Suprapubic skin (tissue), 4 donors: ENCODE measurements at regions not wholly inside any gene's neighbourhood (a gene's known extent, or its start where the extent isn't known, plus 50 kb on each side); places are given as distances from the start of the nearest gene placed in this dataset.

Experiments
- DNase-seq, 2 donors: peaks; one replicate each; pipeline ENCODE4 v3.0.0-alpha.2; 2019; ENCODE audit warnings: low spot score in 2 of 2
- H3K27ac ChIP-seq: fragments of 200-600 bp; sonication (generic); one replicate; pipeline ENCODE4 v1.5.1; 2019
- H3K27me3 ChIP-seq: fragments of 200-600 bp; sonication (generic); one replicate; pipeline ENCODE4 v1.5.1; 2019
- H3K36me3 ChIP-seq: fragments of 200-600 bp; sonication (generic); one replicate; pipeline ENCODE4 v1.5.1; 2019
- H3K4me1 ChIP-seq: fragments of 200-600 bp; sonication (generic); one replicate; pipeline ENCODE4 v1.5.1; 2019
- H3K4me3 ChIP-seq: fragments of 200-600 bp; sonication (generic); one replicate; pipeline ENCODE4 v1.5.1; 2019; ENCODE audit warnings: mild to moderate bottlenecking
- H3K9me3 ChIP-seq: fragments of 200-600 bp; sonication (generic); one replicate; pipeline ENCODE4 v1.5.1; 2019
- EP300 ChIP-seq: sonication (generic); formaldehyde crosslinking; IDR thresholded peaks from one replicate; pipeline ENCODE4 v1.6.1; 2017; ENCODE audit warnings: antibody characterized with exemption
- POLR2A ChIP-seq, 2 donors: fragments of 450-650 bp; IDR thresholded peaks; one replicate each; pipeline ENCODE4 v1.6.1; 2017; ENCODE audit warnings: antibody characterized with exemption in 2 of 2, mild to moderate bottlenecking in 2 of 2, moderate library complexity in 2 of 2
- POLR2AphosphoS5 ChIP-seq, 3 donors: sonication (generic); formaldehyde crosslinking; IDR thresholded peaks; one replicate each; pipeline ENCODE4 v1.6.1; 2017; ENCODE audit warnings: antibody characterized with exemption in 3 of 3
- WGBS: methylation state at CpG from one replicate; pipeline ENCODE4 v1.1.5; 2018; 5-methylcytosine and 5-hydroxymethylcytosine counted together
- TF ChIP-seq, protein P1 (sequence below), 2 donors: fragments of 200-600 bp in 1 of 2; fragments of 450-650 bp in 1 of 2; sonication (generic) in 1 of 2; IDR thresholded peaks; one replicate each; pipeline ENCODE4 v1.5.1; 2016 to 2019; ENCODE audit warnings: antibody characterized with exemption in 2 of 2, mild to moderate bottlenecking in 1 of 2, moderate library complexity in 1 of 2

- DNase-seq: no peak
- WGBS: 48% methylated on average over 3 of the region's 3 CpGs
- no peaks in the 10 kb centered on the region for H3K27me3 ChIP-seq
- TF ChIP-seq EP300 (no peak), POLR2A (IDR thresholded peaks at IDR 0.05) (no peak), POLR2AphosphoS5 (IDR thresholded peaks at IDR 0.05) (no peak)
- TF ChIP-seq, protein P1, sequence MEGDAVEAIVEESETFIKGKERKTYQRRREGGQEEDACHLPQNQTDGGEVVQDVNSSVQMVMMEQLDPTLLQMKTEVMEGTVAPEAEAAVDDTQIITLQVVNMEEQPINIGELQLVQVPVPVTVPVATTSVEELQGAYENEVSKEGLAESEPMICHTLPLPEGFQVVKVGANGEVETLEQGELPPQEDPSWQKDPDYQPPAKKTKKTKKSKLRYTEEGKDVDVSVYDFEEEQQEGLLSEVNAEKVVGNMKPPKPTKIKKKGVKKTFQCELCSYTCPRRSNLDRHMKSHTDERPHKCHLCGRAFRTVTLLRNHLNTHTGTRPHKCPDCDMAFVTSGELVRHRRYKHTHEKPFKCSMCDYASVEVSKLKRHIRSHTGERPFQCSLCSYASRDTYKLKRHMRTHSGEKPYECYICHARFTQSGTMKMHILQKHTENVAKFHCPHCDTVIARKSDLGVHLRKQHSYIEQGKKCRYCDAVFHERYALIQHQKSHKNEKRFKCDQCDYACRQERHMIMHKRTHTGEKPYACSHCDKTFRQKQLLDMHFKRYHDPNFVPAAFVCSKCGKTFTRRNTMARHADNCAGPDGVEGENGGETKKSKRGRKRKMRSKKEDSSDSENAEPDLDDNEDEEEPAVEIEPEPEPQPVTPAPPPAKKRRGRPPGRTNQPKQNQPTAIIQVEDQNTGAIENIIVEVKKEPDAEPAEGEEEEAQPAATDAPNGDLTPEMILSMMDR (IDR thresholded peaks at IDR 0.05): no peak
- H3K4me3 ChIP-seq: no peak overlapping the region
- no peaks in the 10 kb centered on the region for H3K9me3 ChIP-seq
- H3K27ac ChIP-seq: no peak overlapping the region
- H3K4me1 ChIP-seq: no peaks in the 10 kb centered on the region
- H3K36me3 ChIP-seq: no peaks in the 10 kb centered on the region
Measured at GRCh38 chrX:20513185-20513584, 246.5 kb upstream of the RPS6KA3 start.

DNA sequence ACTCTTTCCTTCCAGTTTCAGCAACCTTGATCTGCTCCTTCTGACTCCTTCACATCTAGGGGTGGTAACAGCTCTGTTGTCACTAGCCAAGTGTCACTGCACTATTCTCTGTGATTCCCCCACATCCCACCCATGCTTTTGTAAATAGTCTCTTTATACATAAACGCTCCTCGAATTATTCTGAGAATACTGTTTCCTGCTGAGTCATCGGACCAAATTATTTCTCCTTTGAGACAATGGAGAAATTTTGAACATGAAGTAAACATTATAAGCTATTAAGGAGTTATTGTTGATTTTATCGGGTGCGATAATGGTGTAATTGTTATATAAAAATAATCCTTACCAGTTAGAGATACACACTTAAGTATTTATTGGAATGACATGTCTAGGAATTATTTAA is 245.1 kb upstream of the RPS6KA3 start:
- TF ChIP-seq POLR2A (IDR thresholded peaks at IDR 0.05) (no peak), EP300 (no peak), POLR2AphosphoS5 (IDR thresholded peaks at IDR 0.05) (no peak)
- Histone ChIP-seq H3K4me3 (no peak overlapping the region), H3K4me1 (no peaks in the 10 kb centered on the region), H3K9me3 (no peaks in the 10 kb centered on the region), H3K36me3 (no peaks in the 10 kb centered on the region), H3K27me3 (no peaks in the 10 kb centered on the region), H3K27ac (no peak overlapping the region)
- WGBS: 82% methylated on average over 5 of the region's 5 CpGs
- DNase-seq: no peak

DNA sequence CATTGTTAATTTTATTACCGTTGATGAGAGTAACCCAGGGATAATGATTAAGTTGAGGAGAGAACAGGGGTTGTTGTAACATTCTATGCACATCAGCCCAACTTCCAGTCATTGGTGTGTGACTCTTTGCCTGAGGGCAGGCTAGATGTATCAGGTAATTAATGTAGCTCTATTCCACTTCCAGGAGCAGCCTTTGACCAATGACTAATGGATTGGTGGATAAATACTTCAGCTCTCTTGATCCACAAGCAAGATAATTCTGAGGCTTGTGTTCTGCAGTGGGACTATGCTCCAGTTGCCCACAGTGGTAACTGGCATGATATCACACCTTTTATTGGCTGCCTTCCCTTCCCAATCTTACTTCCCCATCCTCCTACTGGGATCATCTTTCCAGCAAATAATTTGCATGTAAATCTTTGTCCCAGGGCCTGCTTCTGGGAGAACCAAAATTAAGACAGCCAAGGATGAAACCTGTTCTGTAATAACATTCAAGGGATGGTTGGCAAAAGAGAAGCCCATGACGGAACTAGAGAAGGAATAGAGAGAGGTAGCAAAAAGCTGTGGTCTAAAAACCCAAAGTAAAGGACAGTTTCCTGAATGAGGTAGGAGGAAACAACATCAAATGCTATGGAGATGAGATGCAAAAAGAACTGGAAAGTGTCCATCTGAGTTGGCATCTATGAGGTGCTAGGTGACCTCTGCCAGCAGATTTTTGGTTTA is 241.4 kb upstream of the RPS6KA3 start:
- Histone ChIP-seq H3K4me1 (no peaks in the 10 kb centered on the region), H3K36me3 (no peaks in the 10 kb centered on the region), H3K9me3 (no peaks in the 10 kb centered on the region), H3K27me3 (no peaks in the 10 kb centered on the region), H3K4me3 (no peak overlapping the region), H3K27ac (no peak overlapping the region)
- no peak for DNase-seq
- 80% methylated on average over 2 of the region's 2 CpGs for WGBS
- TF ChIP-seq EP300: no peak
- TF ChIP-seq POLR2A (IDR thresholded peaks at IDR 0.05): no peak
- TF ChIP-seq, protein P1 (IDR thresholded peaks at IDR 0.05): no peak

GRCh38 chrX:20506739-20507138 is 240.0 kb upstream of the RPS6KA3 start:
- DNase-seq: no peak
- H3K9me3 ChIP-seq: no peaks in the 10 kb centered on the region
- no peak overlapping the region for H3K27ac ChIP-seq
- no peaks in the 10 kb centered on the region for H3K27me3 ChIP-seq
- no peak overlapping the region for H3K4me3 ChIP-seq
- H3K4me1 ChIP-seq: no peaks in the 10 kb centered on the region
- no peak for TF ChIP-seq EP300
- no peak for TF ChIP-seq POLR2A (IDR thresholded peaks at IDR 0.05)
- TF ChIP-seq, protein P1 (IDR thresholded peaks at IDR 0.05): no peak
- TF ChIP-seq POLR2AphosphoS5 (IDR thresholded peaks at IDR 0.05): no peak
- no peaks in the 10 kb centered on the region for H3K36me3 ChIP-seq

DNA sequence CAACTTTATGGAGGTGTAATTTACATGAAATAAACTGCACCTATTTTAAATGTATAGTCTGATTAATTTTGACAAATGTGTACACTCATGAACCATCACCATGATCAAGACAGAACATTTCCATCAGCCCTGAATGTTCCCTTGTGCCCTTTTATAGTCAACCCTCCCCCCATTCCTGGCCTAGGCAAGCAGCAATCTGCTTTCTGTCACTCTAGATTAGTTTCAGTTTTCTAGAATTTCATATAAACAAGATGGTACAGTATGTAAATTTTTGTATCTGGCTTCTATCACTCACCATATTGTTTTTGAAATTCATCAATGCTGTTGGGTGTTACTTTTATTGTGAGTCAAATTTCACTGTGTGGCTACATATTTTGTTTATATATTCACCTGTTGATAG is 234.2 kb upstream of the RPS6KA3 start:
- DNase-seq: no peak
- Histone ChIP-seq H3K4me1 (no peaks in the 10 kb centered on the region), H3K9me3 (no peaks in the 10 kb centered on the region), H3K27me3 (no peaks in the 10 kb centered on the region), H3K4me3 (no peak overlapping the region), H3K27ac (no peak overlapping the region), H3K36me3 (no peaks in the 10 kb centered on the region)
- TF ChIP-seq POLR2AphosphoS5 (IDR thresholded peaks at IDR 0.05): no peak
- no peak for TF ChIP-seq POLR2A (IDR thresholded peaks at IDR 0.05)
- TF ChIP-seq, protein P1 (IDR thresholded peaks at IDR 0.05): no peak
- TF ChIP-seq EP300: no peak
